GM13976 (cell line): ENCODE measurements at regions not wholly inside any gene's neighbourhood (a gene's known extent, or its start where the extent isn't known, plus 50 kb on each side); places are given as distances from the start of the nearest gene placed in this dataset.
"Not testable (repeated sequence)": the region's sequence is repeated elsewhere in the genome, so short reads cannot be mapped to it uniquely, and the experiment has no call there.

ENCODE experiments used
- DNase-seq: peaks from one replicate; pipeline ENCODE4 v3.0.0; 2012; ENCODE audit warnings: low spot score
- CTCF ChIP-seq: IDR thresholded peaks from 2 replicates; pipeline ENCODE4 v1.5.1; 2012; ENCODE audit warnings: borderline replicate concordance, mild to moderate bottlenecking; ENCODE audit not compliant: insufficient read depth; ENCODE audit errors: extremely low read depth, missing control alignments, control extremely low read depth
- in situ Hi-C: fragments of 300-500 bp; cut with MboI; formaldehyde crosslinking; loops from one replicate; pipeline ENCODE4 v1.12.0; 2022; ENCODE audit warnings: low sequenced_read_pairs, mixed read lengths, inconsistent platforms; ENCODE audit not compliant: unreplicated experiment

- TF ChIP-seq CTCF, result no peak
- in situ Hi-C loops, result no loop called here
- no peak for DNase-seq
Observed at GRCh38 chr22:27068121-27068520, 410.7 kb downstream of the MIAT start.

- in situ Hi-C loops, result no loop called here
- no peak for TF ChIP-seq CTCF
- no peak for DNase-seq
Observed at GRCh38 chr22:27070594-27070993, 413.2 kb downstream of the MIAT start.

- DNase-seq, result no peak
- TF ChIP-seq CTCF, result no peak
- in situ Hi-C loops, result no loop called here
Observed at GRCh38 chr22:27073601-27074425, 416.4 kb downstream of the MIAT start.

GRCh38 chr22:27075028-27075678, 417.8 kb downstream of the MIAT start:
- no peak for DNase-seq
- in situ Hi-C loops, result no loop called here
- no peak for TF ChIP-seq CTCF

- TF ChIP-seq CTCF, result no peak
- in situ Hi-C loops, result no loop called here
- no peak for DNase-seq
Observed at GRCh38 chr22:27075891-27076290, 418.5 kb downstream of the MIAT start.

- DNase-seq, in situ Hi-C loops: not testable (repeated sequence)
Observed at GRCh38 chr22:27078064-27078463, 420.7 kb downstream of the MIAT start.

GRCh38 chr22:27080036-27080578, 422.7 kb downstream of the MIAT start:
- in situ Hi-C loops, result no loop called here
- TF ChIP-seq CTCF, result no peak
- no peak for DNase-seq
